Erythroblast (primary cell): ENCODE measurements at regions not wholly inside any gene's neighbourhood (a gene's known extent, or its start where the extent isn't known, plus 50 kb on each side); places are given as distances from the start of the nearest gene placed in this dataset.
"Not testable (repeated sequence)": the region's sequence is repeated elsewhere in the genome, so short reads cannot be mapped to it uniquely, and the experiment has no call there.

Experiments used
- DNase-seq, 2 experiments: peaks; one replicate each; lab custom pipeline; 2025; lab: John Stamatoyannopoulos, UW
- GATA1 ChIP-seq: IDR thresholded peaks from 2 replicates; pipeline ENCODE4 v1.6.1; 2011; ENCODE audit warnings: low read depth, mild to moderate bottlenecking, control low read depth, low read length, moderate library complexity
- POLR2A ChIP-seq: IDR thresholded peaks from 2 replicates; pipeline ENCODE4 v1.6.1; 2011; ENCODE audit warnings: mild to moderate bottlenecking, low read length

GRCh38 chr5:106314221-106314824, 1356.4 kb downstream of the EFNA5 start:
- TF ChIP-seq GATA1 (no peak), POLR2A (no peak)
- DNase-seq: no peak

GRCh38 chr5:106312360-106312759, 1358.4 kb downstream of the EFNA5 start:
- TF ChIP-seq POLR2A (no peak), GATA1 (no peak)
- DNase-seq: no peak

- DNase-seq: no peak
- TF ChIP-seq GATA1 (no peak), POLR2A (no peak)
Observed at GRCh38 chr5:106311230-106311915, 1359.4 kb downstream of the EFNA5 start.

- TF ChIP-seq POLR2A (no peak), GATA1 (no peak)
- no peak for DNase-seq
Observed at GRCh38 chr5:106307265-106307664, 1363.5 kb downstream of the EFNA5 start.

- no peak for DNase-seq
- TF ChIP-seq POLR2A (no peak), GATA1 (no peak)
Observed at GRCh38 chr5:106306313-106307028, 1364.3 kb downstream of the EFNA5 start.

GRCh38 chr5:106303911-106304310, 1366.8 kb downstream of the EFNA5 start:
- TF ChIP-seq POLR2A: no peak
- no peak for TF ChIP-seq GATA1
- DNase-seq: no peak

GRCh38 chr5:106292654-106293053, 1378.1 kb downstream of the EFNA5 start:
- TF ChIP-seq POLR2A (no peak), GATA1 (no peak)
- DNase-seq: no peak

GRCh38 chr5:106290841-106291240, 1379.9 kb downstream of the EFNA5 start:
- no peak for DNase-seq
- TF ChIP-seq GATA1 (no peak), POLR2A (no peak)

- TF ChIP-seq POLR2A (no peak), GATA1 (no peak)
Observed at GRCh38 chr5:106288979-106289378, 1381.8 kb downstream of the EFNA5 start.

GRCh38 chr5:106277540-106278096, 1393.1 kb downstream of the EFNA5 start:
- TF ChIP-seq POLR2A (no peak), GATA1 (no peak)
- no peak for DNase-seq

More at GRCh38 chr5:106288979-106289378, 1381.8 kb downstream of the EFNA5 start:
- no peak for DNase-seq

GRCh38 chr5:106269252-106269843, 1401.4 kb downstream of the EFNA5 start:
- DNase-seq: no peak
- TF ChIP-seq GATA1: no peak
- TF ChIP-seq POLR2A: no peak

- no peak for DNase-seq
- no peak for TF ChIP-seq GATA1
- no peak for TF ChIP-seq POLR2A
Observed at GRCh38 chr5:106267256-106267655, 1403.5 kb downstream of the EFNA5 start.

GRCh38 chr5:106262395-106262794, 1408.3 kb downstream of the EFNA5 start:
- TF ChIP-seq GATA1 (no peak), POLR2A (no peak)

GRCh38 chr5:106259431-106260090, 1411.2 kb downstream of the EFNA5 start:
- DNase-seq: not testable (repeated sequence)

More at GRCh38 chr5:106262395-106262794, 1408.3 kb downstream of the EFNA5 start:
- no peak for DNase-seq
